ENCODE measurements at regions not wholly inside any gene's neighbourhood (a gene's known extent, or its start where the extent isn't known, plus 50 kb on each side); places are given as distances from the start of the nearest gene placed in this dataset.

DNA sequence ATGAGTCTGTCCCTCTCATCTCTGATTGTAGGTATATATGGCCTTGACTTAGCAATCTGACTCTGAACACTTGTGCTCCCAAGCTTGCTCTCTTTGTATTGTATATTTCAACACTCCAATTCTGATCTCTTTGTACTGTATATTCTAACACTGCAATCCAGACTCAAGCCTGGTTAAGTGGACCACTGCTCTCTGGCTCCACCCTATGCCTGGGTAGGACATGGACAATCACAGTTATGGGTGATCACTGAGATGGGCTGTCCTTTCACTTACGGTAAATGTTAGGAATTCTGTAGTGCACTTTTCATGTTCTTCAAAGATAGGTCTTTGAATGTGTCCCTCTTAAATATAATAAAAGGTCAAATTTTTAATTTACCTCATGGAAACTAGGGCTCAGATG, 165.1 kb downstream of the TLR4 start:
- TF ChIP-seq CTCF (IDR thresholded peaks at IDR 0.05) = no peak
- no peak for TF ChIP-seq POLR2A (IDR thresholded peaks at IDR 0.05)

All from adrenal gland (tissue), 5 donors.